HG02571 (cell line): ENCODE measurements at regions not wholly inside any gene's neighbourhood (a gene's known extent, or its start where the extent isn't known, plus 50 kb on each side); places are given as distances from the start of the nearest gene placed in this dataset.
"Not testable (repeated sequence)": the region's sequence is repeated elsewhere in the genome, so short reads cannot be mapped to it uniquely, and the experiment has no call there.

ENCODE experiments used
- ATAC-seq: cut with Tn5 transposase; IDR thresholded peaks from one replicate; pipeline ENCODE4 v1.9.1; 2021; ENCODE audit warnings: mild to moderate bottlenecking, moderate library complexity; ENCODE audit not compliant: unreplicated experiment

GRCh38 chr14:106703651-106704050 is 1177.3 kb downstream of the TMEM121 start:
- not testable (repeated sequence) for ATAC-seq

- not testable (repeated sequence) for ATAC-seq
These were observed 1180.1 kb downstream of the TMEM121 start for GRCh38 chr14:106706488-106706887.

DNA sequence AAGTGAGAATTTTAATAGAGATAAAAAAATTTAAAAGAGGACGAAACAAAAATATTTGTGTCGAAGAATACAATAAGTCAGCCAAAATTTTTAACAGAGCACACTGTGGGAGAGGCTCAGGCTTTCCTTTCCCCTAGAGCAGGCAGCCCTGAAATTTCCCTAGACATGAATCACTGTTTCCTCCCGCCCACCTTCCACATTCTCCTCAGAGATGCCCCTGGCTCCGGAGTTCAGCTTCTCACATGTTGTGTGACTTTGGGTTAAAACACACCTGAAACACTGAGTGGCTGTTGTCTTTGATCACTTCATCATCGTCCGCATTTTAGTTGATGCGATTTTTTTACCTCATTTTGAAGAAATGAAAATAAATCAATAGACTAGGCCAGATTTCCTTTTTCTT is 1183.8 kb downstream of the TMEM121 start:
- ATAC-seq: not testable (repeated sequence)

DNA sequence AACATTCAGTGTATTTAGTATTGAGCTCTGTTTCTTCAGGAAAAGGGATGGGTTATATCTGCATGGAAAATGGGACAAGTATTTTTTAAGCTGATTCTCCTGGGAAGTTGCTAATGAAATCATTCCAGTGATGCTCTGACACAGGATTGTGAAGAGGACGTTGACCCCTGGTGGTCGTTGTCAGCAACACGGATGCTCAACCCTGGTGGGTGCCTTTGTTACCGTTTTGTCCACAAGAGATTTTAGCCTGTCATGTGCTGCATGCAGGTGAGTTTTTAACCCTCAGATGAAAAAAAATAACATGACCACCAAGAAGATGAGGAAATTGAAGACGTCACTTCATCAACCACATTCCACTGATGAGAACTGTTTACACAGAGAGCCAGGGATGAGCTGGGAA is 1186.1 kb downstream of the TMEM121 start:
- not testable (repeated sequence) for ATAC-seq

GRCh38 chr14:106714446-106715428 is 1188.4 kb downstream of the TMEM121 start:
- ATAC-seq: not testable (repeated sequence)

GRCh38 chr14:106717544-106717943 is 1191.2 kb downstream of the TMEM121 start:
- ATAC-seq: not testable (repeated sequence)

DNA sequence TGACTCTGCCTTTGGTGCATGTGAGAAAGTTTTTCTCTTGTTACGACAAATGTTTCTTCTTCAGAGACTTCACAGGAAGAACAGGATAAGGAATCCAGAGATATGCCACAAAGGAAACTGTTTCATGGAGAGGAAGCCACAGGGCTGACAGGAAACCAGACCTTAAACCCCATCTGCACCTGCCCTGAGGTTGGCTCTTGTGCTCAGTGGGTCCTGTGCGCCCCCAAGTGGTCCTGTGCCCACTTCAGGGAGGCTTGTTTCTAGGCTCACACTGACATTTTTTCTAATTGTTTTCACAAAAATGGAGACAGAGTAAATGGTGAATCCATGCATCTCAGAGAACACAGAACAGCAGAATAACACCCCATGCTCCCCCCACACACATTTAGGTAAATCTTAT is 1193.5 kb downstream of the TMEM121 start:
- not testable (repeated sequence) for ATAC-seq

DNA sequence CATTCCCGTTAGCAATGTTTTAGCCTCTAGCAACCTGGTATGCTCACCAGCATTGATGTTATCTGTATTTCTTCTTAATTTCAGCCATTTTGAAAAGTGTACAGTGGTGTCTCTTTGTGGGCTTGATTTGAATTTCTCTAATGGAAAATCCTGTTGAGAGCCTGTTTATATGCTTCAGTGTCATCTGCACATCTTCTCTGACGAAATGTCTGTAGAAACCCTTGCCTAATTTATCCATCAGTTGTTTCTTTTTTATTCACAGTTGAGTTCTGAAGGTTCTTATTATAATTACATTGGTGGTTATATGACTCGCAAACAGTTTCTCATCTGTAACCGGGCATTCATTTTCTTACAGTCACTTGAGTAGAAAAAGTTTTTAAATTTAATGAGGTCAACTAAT is 1195.5 kb downstream of the TMEM121 start:
- ATAC-seq: not testable (repeated sequence)

GRCh38 chr14:106722813-106723687 is 1196.7 kb downstream of the TMEM121 start:
- ATAC-seq: not testable (repeated sequence)

DNA sequence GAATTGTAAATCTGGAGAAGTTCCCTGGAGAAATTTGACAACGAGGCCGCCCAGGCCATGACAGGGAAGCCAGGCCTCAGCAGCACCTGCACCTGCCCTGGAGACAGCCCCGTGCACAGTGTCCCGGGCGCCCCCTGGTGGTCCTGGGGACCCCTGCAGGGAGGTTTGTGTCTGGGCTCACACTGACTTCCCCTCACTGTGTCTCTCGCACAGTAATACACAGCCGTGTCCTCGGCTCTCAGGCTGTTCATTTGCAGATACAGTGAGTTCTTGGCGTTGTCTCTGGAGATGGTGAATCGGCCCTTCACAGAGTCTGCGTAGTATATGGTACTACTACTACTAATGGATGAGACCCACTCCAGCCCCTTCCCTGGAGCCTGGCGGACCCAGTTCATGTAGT is 1201.6 kb downstream of the TMEM121 start:
- ATAC-seq: not testable (repeated sequence)

DNA sequence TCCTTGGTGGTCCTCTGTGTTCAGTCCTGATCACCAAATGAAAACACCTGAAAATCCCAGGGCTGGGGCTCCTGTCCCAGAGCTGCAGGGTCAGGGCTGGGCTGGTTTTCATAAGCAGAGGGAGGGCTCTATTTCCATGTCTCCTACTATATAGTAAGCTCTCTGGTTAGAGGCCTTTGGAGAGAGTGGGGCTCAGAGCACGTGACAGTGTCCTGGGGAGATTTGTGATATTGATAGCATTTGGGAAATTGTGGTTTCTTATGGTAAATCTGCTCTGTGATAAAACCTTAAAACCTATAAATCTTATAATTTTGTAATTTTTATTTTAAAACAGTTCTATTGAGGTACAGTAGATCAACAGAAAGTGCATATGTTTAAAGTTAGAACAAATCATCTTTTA is 1202.2 kb downstream of the TMEM121 start:
- no peak for ATAC-seq

GRCh38 chr14:106729551-106729950 is 1203.2 kb downstream of the TMEM121 start:
- no peak for ATAC-seq

DNA sequence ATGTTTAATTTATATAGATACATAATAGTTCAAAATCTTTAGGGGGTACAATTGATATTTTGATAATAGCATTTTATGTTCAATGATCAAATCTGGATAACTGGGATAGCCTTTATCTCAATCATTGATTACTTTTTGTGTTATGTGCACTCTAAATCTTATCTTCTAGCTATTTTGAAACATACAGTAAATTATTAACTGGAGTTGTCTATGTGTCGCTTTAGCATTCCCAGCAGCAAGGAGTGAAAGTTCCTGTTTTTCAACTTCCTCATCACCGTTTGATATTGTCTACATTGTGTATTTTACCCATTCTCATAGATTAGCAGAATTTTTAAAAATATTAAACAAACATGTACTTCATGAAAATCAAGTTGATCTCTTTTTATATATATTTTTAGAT is 1207.4 kb downstream of the TMEM121 start:
- ATAC-seq: no peak

DNA sequence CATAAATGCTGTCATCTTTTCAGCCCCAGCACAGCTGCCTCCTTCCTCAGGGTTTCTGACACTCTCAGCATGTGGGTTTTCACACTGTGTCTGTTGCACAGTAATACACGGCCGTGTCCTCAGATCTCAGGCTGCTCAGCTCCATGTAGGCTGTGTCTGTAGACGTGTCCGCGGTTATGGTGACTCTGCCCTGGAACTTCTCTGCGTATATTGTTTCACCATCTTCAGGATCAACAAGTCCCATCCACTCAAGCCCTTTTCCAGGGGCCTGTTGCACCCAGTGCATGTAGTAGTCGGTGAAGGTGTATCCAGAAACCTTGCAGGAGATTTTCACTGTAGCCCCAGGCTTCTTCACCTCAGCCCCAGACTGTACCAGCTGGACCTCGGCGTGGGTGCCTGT is 1210.6 kb downstream of the TMEM121 start:
- ATAC-seq: no peak

DNA sequence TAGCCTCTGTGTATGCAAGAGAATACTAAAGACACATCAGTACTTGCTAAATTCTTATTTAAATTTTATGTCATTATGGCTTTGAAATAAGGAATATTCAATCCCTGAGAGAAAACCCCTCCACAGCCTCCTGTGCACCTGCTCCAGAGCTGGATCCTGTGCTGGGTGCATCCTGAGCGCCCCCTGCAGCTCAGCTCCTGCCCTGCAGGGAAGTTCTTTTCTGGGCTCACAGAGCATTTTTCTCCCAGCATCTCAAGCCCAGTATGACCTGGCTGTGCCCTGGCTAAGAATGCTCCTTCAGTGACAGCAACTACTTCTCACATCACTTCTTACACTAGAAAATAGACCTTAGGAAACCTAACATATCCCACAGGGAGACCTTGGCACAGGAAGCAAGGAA is 1211.7 kb downstream of the TMEM121 start:
- ATAC-seq: no peak

DNA sequence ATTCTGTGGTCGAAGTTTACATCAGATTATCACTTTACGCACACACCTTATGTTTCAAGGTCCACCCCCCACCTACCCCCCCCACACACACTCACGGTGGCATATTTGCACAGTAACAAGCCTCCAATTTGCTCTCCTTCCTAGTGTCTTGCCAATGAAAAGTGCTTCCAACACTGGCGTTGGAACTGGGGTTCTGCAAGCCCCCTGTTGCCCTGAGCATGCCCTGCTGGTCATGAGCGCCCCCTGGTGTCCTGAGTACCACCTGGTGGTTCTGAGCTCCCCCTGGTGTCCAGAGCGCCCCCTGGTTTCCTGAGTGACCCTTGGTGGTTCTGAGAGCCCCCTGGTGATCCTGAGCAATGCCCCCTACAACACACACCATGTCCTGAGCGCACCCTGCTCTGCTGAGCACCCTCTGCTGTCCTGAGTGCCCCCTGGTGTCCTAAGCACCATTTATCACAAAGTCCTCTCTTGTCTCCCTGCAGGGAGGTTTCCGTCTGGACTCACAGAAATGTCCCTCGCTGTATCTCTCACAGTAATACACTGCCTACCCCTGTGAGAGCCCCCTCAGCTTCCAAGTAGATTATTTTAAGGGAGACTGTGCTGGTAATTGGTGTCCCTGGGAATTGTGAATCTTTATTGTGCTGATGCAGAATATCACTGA is 1212.3 kb downstream of the TMEM121 start:
- not testable (repeated sequence) for ATAC-seq

- not testable (repeated sequence) for ATAC-seq
These were observed 1214.9 kb downstream of the TMEM121 start for GRCh38 chr14:106741086-106741827.

- not testable (repeated sequence) for ATAC-seq
These were observed 1218.8 kb downstream of the TMEM121 start for GRCh38 chr14:106745016-106745767.

DNA sequence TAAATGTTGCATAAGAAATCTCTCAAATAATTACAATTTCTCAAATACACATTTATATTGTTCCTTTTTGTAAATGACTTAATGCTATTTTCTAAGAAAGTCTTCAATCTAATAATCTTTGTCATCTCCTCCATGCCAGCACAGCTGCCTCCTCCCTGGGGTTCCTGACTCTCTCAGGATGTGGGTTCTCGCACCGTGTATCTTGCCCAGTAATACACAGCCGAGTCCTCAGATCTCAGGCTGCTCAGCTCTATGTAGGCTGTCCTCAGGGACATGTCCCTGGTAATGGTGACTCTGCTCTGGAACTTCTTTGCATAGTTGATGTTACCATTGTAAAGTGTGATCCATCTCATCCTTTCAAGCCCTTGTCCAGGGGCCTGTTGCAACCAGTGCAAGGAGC is 1223.7 kb downstream of the TMEM121 start:
- not testable (repeated sequence) for ATAC-seq
